ENCODE measurements at regions not wholly inside any gene's neighbourhood (a gene's known extent, or its start where the extent isn't known, plus 50 kb on each side); places are given as distances from the start of the nearest gene placed in this dataset.
"Not testable (repeated sequence)": the region's sequence is repeated elsewhere in the genome, so short reads cannot be mapped to it uniquely, and the experiment has no call there.

DNA sequence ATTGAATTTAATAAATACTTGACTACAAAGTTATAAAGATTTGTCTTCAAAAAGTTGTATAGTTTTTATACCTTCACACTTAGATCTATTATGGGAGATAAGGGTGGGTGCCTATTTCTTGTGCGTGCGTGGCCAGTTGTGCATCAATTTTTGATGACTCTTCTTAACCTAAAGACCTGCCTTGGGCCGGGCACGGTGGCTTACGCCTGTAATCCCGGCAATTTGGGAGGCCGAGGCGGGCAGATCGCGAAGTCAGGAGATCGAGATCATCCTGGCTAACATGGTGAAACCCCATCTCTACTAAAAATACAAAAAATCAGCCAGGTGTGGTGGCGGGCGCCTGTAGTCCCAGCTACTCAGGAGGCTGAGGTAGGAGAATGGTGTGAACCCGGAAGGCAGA is 830.1 kb downstream of the BRD1 start:
- H3K14ac ChIP-seq (replicated peaks; ENCODE audit: low read depth, low read length); H2AFZ ChIP-seq (replicated peaks; ENCODE audit: low read length, poor library complexity); H3K27me3 ChIP-seq (ENCODE audit: control insufficient read depth, insufficient read depth, low read length); H2BK20ac ChIP-seq (ENCODE audit: low read depth, low read length); in situ Hi-C loops (cut with MboI; ENCODE audit: low sequenced_read_pairs); H3K4me1 ChIP-seq (ENCODE audit: control insufficient read depth, insufficient read depth, low read length); ATAC-seq (ENCODE audit: low read depth); H3K4me2 ChIP-seq (ENCODE audit: low read depth, low read length); DNase-seq; H3K9ac ChIP-seq (ENCODE audit: low read depth, low read length); H3K79me1 ChIP-seq (ENCODE audit: low read depth in 1 of 2, low read length in 2 of 2); H2BK5ac ChIP-seq (ENCODE audit: low read depth, low read length, poor library complexity, severe bottlenecking); H3K9me1 ChIP-seq (ENCODE audit: insufficient read depth, low read length); dilution Hi-C loops (cut with HindIII; ENCODE audit: low sequenced_read_pairs, unreplicated experiment); CTCF ChIA-PET; H4K5ac ChIP-seq (ENCODE audit: low read depth, low read length); H3K23ac ChIP-seq (ENCODE audit: low read depth, low read length); H3K56ac ChIP-seq (ENCODE audit: extremely low read depth, insufficient read depth, low read length); intact Hi-C loops (cut with micrococcal nuclease); H3K18ac ChIP-seq (ENCODE audit: low read depth, low read length); H3K4ac ChIP-seq (ENCODE audit: low read depth, low read length); H2BK15ac ChIP-seq (ENCODE audit: low read depth, low read length); H3K27ac ChIP-seq (ENCODE audit: insufficient read depth, low read length); H3K36me3 ChIP-seq (ENCODE audit: control insufficient read depth, insufficient read depth, low read length); H2BK120ac ChIP-seq (ENCODE audit: low read depth, low read length); H2AK9ac ChIP-seq (replicated peaks; ENCODE audit: low read depth, low read length, poor library complexity); POLR2A ChIA-PET (ENCODE audit: unreplicated experiment); H4K91ac ChIP-seq (ENCODE audit: insufficient read depth, low read depth, low read length); H3K4me3 ChIP-seq (ENCODE audit: insufficient read depth, low read depth, low read length); H2AK5ac ChIP-seq (ENCODE audit: low read depth, low read length); H4K20me1 ChIP-seq (ENCODE audit: insufficient read depth, low read length); H4K8ac ChIP-seq (ENCODE audit: low read depth in 2 of 2, low read length in 2 of 2); BruUV-seq (replicated peaks): not testable (repeated sequence)
- WGBS, 2 experiments (ENCODE audit: extremely low coverage in 2 of 2, insufficient read length in 1 of 2): no CpG with 5 or more reads among the region's 14 CpGs
- peaks cover 15% of the 10 kb centered on the region for H3K9me3 ChIP-seq (ENCODE audit: control insufficient read depth, insufficient read depth, low read length)

Data from IMR-90 (cell line).